GM20000 (cell line): ENCODE measurements at regions not wholly inside any gene's neighbourhood (a gene's known extent, or its start where the extent isn't known, plus 50 kb on each side); places are given as distances from the start of the nearest gene placed in this dataset.

Source experiments
- DNase-seq: peaks from one replicate; pipeline ENCODE4 v3.0.0; 2012; ENCODE audit warnings: low spot score
- CTCF ChIP-seq: IDR thresholded peaks from 2 replicates; pipeline ENCODE4 v1.5.1; 2012; ENCODE audit warnings: mild to moderate bottlenecking, control low read depth; ENCODE audit errors: extremely low read depth, missing control alignments

- DNase-seq = no peak
- TF ChIP-seq CTCF = no peak
These were observed 242.3 kb downstream of the NSG2 start for GRCh38 chr5:174287761-174288160.

GRCh38 chr5:174288439-174288838 lies 242.9 kb downstream of the NSG2 start:
- no peak for DNase-seq
- TF ChIP-seq CTCF = no peak

- no peak for DNase-seq
- no peak for TF ChIP-seq CTCF
These were observed 245.7 kb downstream of the NSG2 start for GRCh38 chr5:174291162-174291561.

GRCh38 chr5:174292348-174292747 lies 246.8 kb downstream of the NSG2 start:
- TF ChIP-seq CTCF = no peak
- DNase-seq = no peak

GRCh38 chr5:174293006-174293405 lies 247.5 kb downstream of the NSG2 start:
- DNase-seq = no peak
- TF ChIP-seq CTCF = no peak

- DNase-seq = no peak
- no peak for TF ChIP-seq CTCF
These were observed 248.0 kb downstream of the NSG2 start for GRCh38 chr5:174293481-174293880.

- no peak for TF ChIP-seq CTCF
These were observed 249.6 kb downstream of the NSG2 start for GRCh38 chr5:174294891-174295620.

More at GRCh38 chr5:174294891-174295620, 249.6 kb downstream of the NSG2 start:
- no peak for DNase-seq
